ENCODE measurements at regions not wholly inside any gene's neighbourhood (a gene's known extent, or its start where the extent isn't known, plus 50 kb on each side); places are given as distances from the start of the nearest gene placed in this dataset.

- TF ChIP-seq, protein P1, sequence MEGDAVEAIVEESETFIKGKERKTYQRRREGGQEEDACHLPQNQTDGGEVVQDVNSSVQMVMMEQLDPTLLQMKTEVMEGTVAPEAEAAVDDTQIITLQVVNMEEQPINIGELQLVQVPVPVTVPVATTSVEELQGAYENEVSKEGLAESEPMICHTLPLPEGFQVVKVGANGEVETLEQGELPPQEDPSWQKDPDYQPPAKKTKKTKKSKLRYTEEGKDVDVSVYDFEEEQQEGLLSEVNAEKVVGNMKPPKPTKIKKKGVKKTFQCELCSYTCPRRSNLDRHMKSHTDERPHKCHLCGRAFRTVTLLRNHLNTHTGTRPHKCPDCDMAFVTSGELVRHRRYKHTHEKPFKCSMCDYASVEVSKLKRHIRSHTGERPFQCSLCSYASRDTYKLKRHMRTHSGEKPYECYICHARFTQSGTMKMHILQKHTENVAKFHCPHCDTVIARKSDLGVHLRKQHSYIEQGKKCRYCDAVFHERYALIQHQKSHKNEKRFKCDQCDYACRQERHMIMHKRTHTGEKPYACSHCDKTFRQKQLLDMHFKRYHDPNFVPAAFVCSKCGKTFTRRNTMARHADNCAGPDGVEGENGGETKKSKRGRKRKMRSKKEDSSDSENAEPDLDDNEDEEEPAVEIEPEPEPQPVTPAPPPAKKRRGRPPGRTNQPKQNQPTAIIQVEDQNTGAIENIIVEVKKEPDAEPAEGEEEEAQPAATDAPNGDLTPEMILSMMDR (IDR thresholded peaks at IDR 0.05; ENCODE audit: insufficient read depth, low read depth, low read length), result no peak
- no peak for TF ChIP-seq EZH2 (IDR thresholded peaks at IDR 0.05; ENCODE audit: insufficient read depth, low read length)
These were observed 593.1 kb upstream of the GJE1 start for GRCh38 chr6:141539617-141540016.
